GM18499 (cell line): ENCODE measurements at regions not wholly inside any gene's neighbourhood (a gene's known extent, or its start where the extent isn't known, plus 50 kb on each side); places are given as distances from the start of the nearest gene placed in this dataset.

Experiments
- ATAC-seq: cut with Tn5 transposase; IDR thresholded peaks from one replicate; pipeline ENCODE4 v1.9.1; 2021; ENCODE audit warnings: moderate number of reproducible peaks; ENCODE audit not compliant: insufficient read depth, unreplicated experiment

GRCh38 chr3:118337649-118338048, 697.0 kb downstream of the IGSF11 start:
- ATAC-seq, result no peak

- no peak for ATAC-seq
Measured at GRCh38 chr3:118347396-118348168, 687.1 kb downstream of the IGSF11 start.

GRCh38 chr3:118348169-118348557, 686.5 kb downstream of the IGSF11 start:
- ATAC-seq, result no peak

GRCh38 chr3:118354556-118354955, 680.1 kb downstream of the IGSF11 start:
- ATAC-seq, result no peak

GRCh38 chr3:118369892-118370491, 664.7 kb downstream of the IGSF11 start:
- no peak for ATAC-seq

GRCh38 chr3:118380576-118380975, 654.1 kb downstream of the IGSF11 start:
- no peak for ATAC-seq

- no peak for ATAC-seq
Measured at GRCh38 chr3:118396491-118396890, 638.2 kb downstream of the IGSF11 start.

- no peak for ATAC-seq
Measured at GRCh38 chr3:118400086-118400485, 634.6 kb downstream of the IGSF11 start.

GRCh38 chr3:118400886-118401285, 633.8 kb downstream of the IGSF11 start:
- ATAC-seq, result no peak

GRCh38 chr3:118401887-118402286, 632.8 kb downstream of the IGSF11 start:
- ATAC-seq, result no peak

GRCh38 chr3:118402971-118403370, 631.7 kb downstream of the IGSF11 start:
- ATAC-seq, result no peak

- no peak for ATAC-seq
Measured at GRCh38 chr3:118406562-118406961, 628.1 kb downstream of the IGSF11 start.

- no peak for ATAC-seq
Measured at GRCh38 chr3:118408431-118408830, 626.2 kb downstream of the IGSF11 start.

- peak; percentile 86 for ATAC-seq
Measured at GRCh38 chr3:118412503-118412902, 622.1 kb downstream of the IGSF11 start.

GRCh38 chr3:118425272-118425837, 609.3 kb downstream of the IGSF11 start:
- no peak for ATAC-seq

- ATAC-seq, result no peak
Measured at GRCh38 chr3:118433825-118434224, 600.8 kb downstream of the IGSF11 start.

- no peak for ATAC-seq
Measured at GRCh38 chr3:118435851-118436350, 598.7 kb downstream of the IGSF11 start.

- no peak for ATAC-seq
Measured at GRCh38 chr3:118436697-118437262, 597.9 kb downstream of the IGSF11 start.

- no peak for ATAC-seq
Measured at GRCh38 chr3:118445036-118445435, 589.6 kb downstream of the IGSF11 start.

GRCh38 chr3:118447339-118447738, 587.3 kb downstream of the IGSF11 start:
- no peak for ATAC-seq

- no peak for ATAC-seq
Measured at GRCh38 chr3:118466795-118467330, 567.8 kb downstream of the IGSF11 start.
